Gastroesophageal sphincter (tissue), 4 donors: ENCODE measurements at regions not wholly inside any gene's neighbourhood (a gene's known extent, or its start where the extent isn't known, plus 50 kb on each side); places are given as distances from the start of the nearest gene placed in this dataset.

Experiments
- ATAC-seq: fragments of 150-250 bp; one replicate; pipeline ENCODE4 v1.9.1; 2016; ENCODE audit warnings: mild to moderate bottlenecking, moderate library complexity
- H3K27ac ChIP-seq, 4 donors: fragments of 200-600 bp; sonication (generic) in 3 of 4; 1 replicate in 3 of 4; 2 replicates in 1 of 4; pipeline ENCODE4 v1.5.1; 2016 to 2019
- H3K27me3 ChIP-seq: fragments of 200-600 bp; sonication (generic); one replicate; pipeline ENCODE4 v1.5.1; 2019
- H3K36me3 ChIP-seq, 2 donors: fragments of 200-600 bp; sonication (generic); one replicate each; pipeline ENCODE4 v1.5.1; 2019; ENCODE audit warnings: control low read depth in 1 of 2
- H3K4me1 ChIP-seq, 3 donors: fragments of 200-600 bp; sonication (generic); 1 replicate in 2 of 3; 2 replicates in 1 of 3; pipeline ENCODE4 v1.5.1; 2016 to 2019; ENCODE audit warnings: control low read depth in 2 of 3
- H3K4me3 ChIP-seq, 2 donors: fragments of 200-600 bp; sonication (generic); one replicate each; pipeline ENCODE4 v1.5.1; 2019; ENCODE audit warnings: mild to moderate bottlenecking in 1 of 2, moderate library complexity in 1 of 2
- H3K9me3 ChIP-seq, 3 donors: fragments of 200-600 bp; sonication (generic); one replicate each; pipeline ENCODE4 v1.5.1; 2017 to 2019; ENCODE audit warnings: control low read depth in 2 of 3
- CTCF ChIP-seq, 4 experiments: fragments of 200-600 bp in 2 of 4; fragments of 450-650 bp in 2 of 4; sonication (generic) in 1 of 4; IDR thresholded peaks; one replicate each; pipeline ENCODE4 v1.5.1; 2017 to 2019; ENCODE audit warnings: antibody characterized with exemption in 4 of 4, mild to moderate bottlenecking in 2 of 4, moderate library complexity in 2 of 4
- EP300 ChIP-seq: sonication (generic); formaldehyde crosslinking; IDR thresholded peaks from one replicate; pipeline ENCODE4 v1.6.1; 2017; ENCODE audit warnings: antibody characterized with exemption, mild to moderate bottlenecking
- POLR2A ChIP-seq, 2 donors: fragments of 450-650 bp; IDR thresholded peaks; one replicate each; pipeline ENCODE4 v1.6.1; 2017; ENCODE audit warnings: antibody characterized with exemption in 2 of 2, mild to moderate bottlenecking in 2 of 2, moderate library complexity in 1 of 2
- POLR2AphosphoS5 ChIP-seq: sonication (generic); formaldehyde crosslinking; IDR thresholded peaks from one replicate; pipeline ENCODE4 v1.6.1; 2017; ENCODE audit warnings: antibody characterized with exemption
- WGBS, 2 donors: methylation state at CpG; one replicate each; pipeline ENCODE4 v1.1.5; 2018; ENCODE audit warnings: low coverage in 1 of 2; 5-methylcytosine and 5-hydroxymethylcytosine counted together

GRCh38 chr5:30287890-30288289 lies 905.6 kb upstream of the CDH6 start:
- H3K27me3 ChIP-seq = no peaks in the 10 kb centered on the region
- H3K9me3 ChIP-seq = peaks cover 0 to 22% (median 0%) of the 10 kb centered on the region in 3 donors
- 64% methylated on average over 1 of the region's 1 CpG; no CpG with 5 or more reads in 1 of the 2 donors for WGBS, 2 donors
- TF ChIP-seq EP300 (no peak), POLR2AphosphoS5 (no peak), POLR2A (IDR thresholded peaks at IDR 0.05) (no peak), CTCF (IDR thresholded peaks at IDR 0.05) (no peak)
- ATAC-seq = no peak
- H3K4me1 ChIP-seq = no peaks in the 10 kb centered on the region
- no peak overlapping the region for H3K27ac ChIP-seq
- H3K4me3 ChIP-seq = no peak overlapping the region
- H3K36me3 ChIP-seq = no peaks in the 10 kb centered on the region

- no peak for ATAC-seq
- no peak overlapping the region for H3K4me3 ChIP-seq
- no peaks in the 10 kb centered on the region for H3K36me3 ChIP-seq
- no peaks in the 10 kb centered on the region for H3K4me1 ChIP-seq
- H3K9me3 ChIP-seq = no peaks in the 10 kb centered on the region
- no peak overlapping the region for H3K27ac ChIP-seq
- 82 to 88% methylated on average over 2 of the region's 2 CpGs for WGBS, 2 donors
- TF ChIP-seq EP300 (no peak), CTCF (IDR thresholded peaks at IDR 0.05) (no peak), POLR2AphosphoS5 (no peak), POLR2A (IDR thresholded peaks at IDR 0.05) (no peak)
- no peaks in the 10 kb centered on the region for H3K27me3 ChIP-seq
Measured at GRCh38 chr5:30279237-30279636, 914.2 kb upstream of the CDH6 start.

GRCh38 chr5:30267026-30267425 lies 926.5 kb upstream of the CDH6 start:
- Histone ChIP-seq H3K27ac (no peak overlapping the region), H3K4me1 (no peaks in the 10 kb centered on the region), H3K36me3 (no peaks in the 10 kb centered on the region), H3K4me3 (no peak overlapping the region), H3K27me3 (no peaks in the 10 kb centered on the region), H3K9me3 (no peaks in the 10 kb centered on the region)
- TF ChIP-seq CTCF (IDR thresholded peaks at IDR 0.05) = no peak
- no peak for TF ChIP-seq POLR2AphosphoS5
- no peak for TF ChIP-seq POLR2A (IDR thresholded peaks at IDR 0.05)
- no peak for TF ChIP-seq EP300
- ATAC-seq = no peak

- Histone ChIP-seq H3K27ac (no peak overlapping the region), H3K4me1 (no peaks in the 10 kb centered on the region), H3K9me3 (no peaks in the 10 kb centered on the region), H3K36me3 (no peaks in the 10 kb centered on the region), H3K27me3 (peaks cover 4% of the 10 kb centered on the region), H3K4me3 (no peak overlapping the region)
- 62 to 75% methylated on average over 2 to 7 of the region's 7 CpGs for WGBS, 2 donors
- TF ChIP-seq EP300 (no peak), CTCF (IDR thresholded peaks at IDR 0.05) (no peak), POLR2A (IDR thresholded peaks at IDR 0.05) (no peak)
- no peak for ATAC-seq
Measured at GRCh38 chr5:30239331-30240022, 954.0 kb upstream of the CDH6 start.

GRCh38 chr5:30237189-30237588 lies 956.3 kb upstream of the CDH6 start:
- Histone ChIP-seq H3K27me3 (peaks cover 4% of the 10 kb centered on the region), H3K4me3 (no peak overlapping the region), H3K27ac (no peak overlapping the region), H3K9me3 (no peaks in the 10 kb centered on the region), H3K36me3 (no peaks in the 10 kb centered on the region), H3K4me1 (no peaks in the 10 kb centered on the region)
- WGBS, 2 donors = 68 to 71% methylated on average over 2 of the region's 2 CpGs
- ATAC-seq = no peak
- TF ChIP-seq POLR2AphosphoS5 (no peak), POLR2A (IDR thresholded peaks at IDR 0.05) (no peak), EP300 (no peak), CTCF (IDR thresholded peaks at IDR 0.05) (no peak)
